NCI-H82 treated with DMSO at 0.1 percent for 48 hours (cell line): ENCODE measurements at regions not wholly inside any gene's neighbourhood (a gene's known extent, or its start where the extent isn't known, plus 50 kb on each side); places are given as distances from the start of the nearest gene placed in this dataset.
"Not testable (repeated sequence)": the region's sequence is repeated elsewhere in the genome, so short reads cannot be mapped to it uniquely, and the experiment has no call there.

ENCODE experiments used
- DNase-seq: peaks from one replicate; lab custom pipeline; 2025; ENCODE audit not compliant: unreplicated experiment; lab: John Stamatoyannopoulos, UW

DNA sequence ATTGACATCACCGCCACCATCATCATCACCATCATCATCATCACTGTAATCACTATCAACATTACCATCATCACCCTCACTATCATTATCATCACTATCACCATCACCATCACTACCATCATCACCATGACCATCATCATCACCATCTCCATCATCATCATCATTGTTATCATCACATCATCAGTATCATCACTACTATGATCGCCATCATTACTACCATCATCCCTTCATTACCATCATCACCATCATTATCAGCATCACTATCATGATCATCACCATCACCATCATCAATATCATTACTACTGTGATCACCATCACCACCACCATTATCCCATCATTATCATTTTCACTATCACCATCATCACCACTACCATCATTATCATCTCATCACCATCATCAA, 368.3 kb downstream of the SEC14L1 start:
- DNase-seq: no peak

DNA sequence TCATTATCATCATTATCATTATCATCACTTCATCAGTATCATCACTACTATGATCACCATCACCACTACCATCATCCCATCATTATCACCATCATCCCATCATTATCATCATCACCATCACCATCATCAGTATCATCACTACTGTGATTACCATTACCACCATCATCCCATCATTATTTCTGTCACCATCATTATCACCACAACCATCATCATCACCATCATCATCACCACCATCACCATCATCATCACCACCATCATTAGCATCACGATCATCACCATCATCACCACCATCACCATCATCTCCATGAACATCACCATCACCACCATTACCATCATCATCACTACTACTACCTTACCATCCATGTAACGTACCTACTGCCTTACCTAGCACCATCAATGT, 368.8 kb downstream of the SEC14L1 start:
- no peak for DNase-seq

GRCh38 chr17:77510133-77510796, 369.5 kb downstream of the SEC14L1 start:
- no peak for DNase-seq

GRCh38 chr17:77511514-77512061, 370.8 kb downstream of the SEC14L1 start:
- no peak for DNase-seq

DNA sequence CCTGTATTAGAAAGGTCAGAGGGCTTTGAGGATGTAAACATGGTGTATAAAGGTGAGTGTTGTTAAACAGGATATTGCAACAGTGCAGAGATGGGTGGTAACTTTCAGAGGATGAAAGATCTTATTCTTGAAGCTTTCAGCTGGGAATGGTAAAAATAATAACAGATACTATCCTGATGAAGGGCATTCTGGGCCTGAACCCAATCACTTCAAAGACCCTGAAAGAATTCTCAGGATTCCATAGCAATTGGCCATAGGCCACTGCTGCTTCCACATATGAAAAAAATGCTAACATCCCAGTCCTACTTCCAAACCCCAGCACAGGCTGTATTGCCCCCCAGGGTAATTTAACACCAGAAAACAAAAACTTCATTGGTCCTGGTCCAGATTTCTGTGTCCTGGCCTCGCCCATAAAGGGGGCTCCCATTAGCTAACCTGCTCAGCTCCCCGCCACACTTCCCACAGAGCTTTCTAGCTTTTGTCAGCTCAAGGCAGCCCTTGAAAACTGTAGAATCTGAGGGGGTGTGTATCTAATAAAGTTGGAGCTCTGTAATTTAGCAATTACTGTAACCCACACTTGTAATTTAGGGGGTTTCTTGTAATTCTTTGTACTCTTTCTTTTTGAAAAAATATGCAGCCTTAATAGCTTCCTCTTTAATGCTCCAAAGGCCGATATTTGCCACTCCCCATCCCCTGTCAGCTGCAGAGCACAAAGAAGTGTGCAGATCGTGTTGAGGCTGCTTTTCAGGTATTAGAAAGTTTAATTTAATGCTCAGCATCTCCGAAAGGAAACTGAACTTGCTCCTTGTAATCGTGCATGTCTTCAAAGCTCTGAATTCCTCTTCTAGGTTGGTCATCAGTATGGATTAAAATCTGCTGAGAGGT, 371.5 kb downstream of the SEC14L1 start:
- DNase-seq: no peak

DNA sequence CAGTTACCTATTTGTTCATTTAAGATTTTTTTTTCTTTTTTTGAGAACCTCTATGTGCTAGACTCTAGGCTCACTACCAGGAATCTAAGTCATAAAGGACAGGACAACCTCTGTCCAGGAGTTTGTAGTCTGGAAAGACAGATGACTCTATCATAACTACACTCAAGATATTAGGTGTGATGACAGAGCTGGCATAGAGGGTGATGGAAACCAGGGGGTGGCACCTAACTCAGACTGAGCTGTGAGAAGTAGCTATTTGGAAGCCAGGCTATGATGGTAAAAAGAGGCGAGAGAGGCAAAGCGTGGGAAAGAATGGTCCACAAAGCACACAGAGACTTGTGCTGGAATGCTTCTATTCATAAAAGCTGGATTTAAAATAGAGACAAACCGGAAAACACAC, 372.3 kb downstream of the SEC14L1 start:
- DNase-seq: no peak

DNA sequence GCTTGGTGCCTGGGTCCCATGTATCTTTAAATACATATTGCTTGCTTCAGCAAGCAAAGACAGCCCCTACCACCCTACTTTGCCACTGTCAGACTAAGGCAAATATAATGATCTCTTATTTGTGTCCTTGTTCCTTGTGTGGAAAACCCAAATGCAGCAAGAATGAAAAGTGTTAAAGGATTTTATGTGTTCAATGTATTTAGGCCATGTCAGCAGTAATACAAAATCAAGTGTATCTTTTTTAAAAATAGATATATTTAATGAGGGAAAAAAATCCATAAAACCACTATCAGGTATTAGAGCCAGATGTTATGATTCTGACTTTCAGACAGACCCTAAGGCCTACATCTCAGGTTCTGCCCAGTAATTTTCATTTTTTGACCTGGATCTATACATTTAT, 374.5 kb downstream of the SEC14L1 start:
- no peak for DNase-seq

DNA sequence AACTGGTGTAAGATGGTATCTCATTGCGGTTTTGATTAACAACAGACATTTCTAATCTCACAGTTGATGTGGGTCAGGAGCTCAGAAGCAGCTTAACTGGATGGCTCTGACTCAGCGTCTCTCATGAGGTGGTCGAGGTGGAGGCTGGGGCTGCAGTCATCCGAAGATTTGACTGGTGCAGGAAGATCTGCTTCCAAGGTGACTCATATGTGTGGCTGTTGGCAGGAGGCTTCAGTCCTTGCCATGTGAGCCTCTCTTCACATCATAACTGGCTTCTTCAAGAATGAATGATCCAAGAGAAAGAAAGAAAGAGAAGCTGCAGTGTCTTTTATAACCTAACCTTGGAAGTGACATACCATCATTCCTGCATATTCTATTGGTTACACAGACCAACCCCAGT, 376.1 kb downstream of the SEC14L1 start:
- no peak for DNase-seq

DNA sequence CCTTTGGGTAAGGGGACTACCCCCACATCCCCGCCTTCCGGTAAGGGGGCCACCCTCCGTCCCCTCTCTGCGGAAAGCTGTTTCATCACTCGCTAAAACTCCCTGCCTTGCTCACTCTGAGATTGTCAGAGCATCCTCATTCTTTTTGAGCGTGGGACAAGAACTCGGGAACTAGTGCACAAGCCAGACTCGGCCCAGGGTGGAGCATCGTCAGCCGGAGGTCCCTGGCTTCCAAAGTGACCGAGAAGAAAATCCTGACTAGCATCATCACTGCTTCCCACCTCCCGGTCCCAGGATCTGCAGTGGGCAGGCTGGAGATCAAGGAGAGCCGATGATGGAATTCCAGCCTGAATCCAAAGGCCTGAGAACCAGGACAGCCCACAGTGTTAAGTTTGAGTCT, 380.3 kb downstream of the SEC14L1 start:
- no peak for DNase-seq

DNA sequence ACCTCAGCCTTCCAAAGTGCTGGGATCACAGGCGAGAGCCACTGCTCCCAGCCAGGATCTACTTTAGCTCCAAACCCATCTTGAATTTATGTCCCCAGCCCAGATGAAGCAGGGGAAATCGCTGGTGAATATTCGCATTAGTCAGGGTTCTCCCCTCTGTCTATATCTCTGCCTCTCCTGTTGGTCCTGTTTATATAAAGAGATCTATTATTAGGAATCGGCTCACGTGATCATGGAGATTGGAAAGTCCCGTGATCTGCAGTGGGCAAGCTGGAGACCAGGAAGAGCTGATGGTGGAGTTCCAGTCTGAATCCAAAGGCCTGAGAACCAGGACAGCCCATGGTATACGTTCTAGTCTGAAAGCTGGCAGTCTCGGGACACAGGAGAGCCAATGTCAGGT, 382.8 kb downstream of the SEC14L1 start:
- no peak for DNase-seq

DNA sequence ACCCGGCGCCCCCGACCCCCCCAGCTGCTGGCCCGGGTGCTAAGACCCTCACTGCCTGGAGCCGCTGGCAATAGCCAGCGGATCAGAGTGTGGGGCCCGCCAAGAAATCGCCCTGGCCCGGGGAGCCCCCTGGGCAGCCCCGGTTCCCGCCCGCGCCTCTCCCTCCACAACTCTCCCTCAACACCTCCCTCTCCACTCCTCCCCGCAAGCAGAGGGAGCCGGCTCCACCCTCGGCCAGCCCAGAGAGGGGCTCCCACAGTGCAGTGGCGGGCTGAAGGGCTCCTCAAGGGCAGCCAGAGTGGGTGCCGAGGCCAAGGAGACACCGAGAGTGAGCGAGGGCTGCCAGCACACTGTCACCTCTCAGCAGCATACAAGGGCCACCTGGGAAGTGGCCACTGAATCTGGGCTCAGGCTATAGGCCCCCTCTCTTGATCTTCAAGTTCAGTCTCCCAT, 385.5 kb downstream of the SEC14L1 start:
- no peak for DNase-seq

GRCh38 chr17:77526728-77527350, 386.1 kb downstream of the SEC14L1 start:
- DNase-seq: peak; percentile 40

DNA sequence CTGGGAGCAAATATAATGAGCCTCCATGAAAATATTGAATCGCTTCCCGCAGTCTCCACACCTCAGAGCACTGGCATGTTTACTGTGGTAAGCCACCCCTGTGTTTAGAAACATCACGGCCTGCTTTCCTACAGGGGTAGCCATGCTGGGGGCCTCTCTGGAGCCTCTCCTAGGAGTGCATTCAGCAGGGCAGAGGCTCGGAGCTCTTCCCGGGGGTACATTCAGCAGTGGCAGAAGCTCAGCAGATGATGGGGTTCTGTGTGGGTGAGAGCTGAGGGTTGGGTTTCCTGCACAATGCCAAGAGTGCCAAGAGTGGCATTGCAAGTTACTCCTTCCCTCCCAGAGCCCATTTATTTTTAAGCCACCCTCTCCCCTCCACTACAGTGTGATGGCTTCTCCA, 386.6 kb downstream of the SEC14L1 start:
- no peak for DNase-seq

DNA sequence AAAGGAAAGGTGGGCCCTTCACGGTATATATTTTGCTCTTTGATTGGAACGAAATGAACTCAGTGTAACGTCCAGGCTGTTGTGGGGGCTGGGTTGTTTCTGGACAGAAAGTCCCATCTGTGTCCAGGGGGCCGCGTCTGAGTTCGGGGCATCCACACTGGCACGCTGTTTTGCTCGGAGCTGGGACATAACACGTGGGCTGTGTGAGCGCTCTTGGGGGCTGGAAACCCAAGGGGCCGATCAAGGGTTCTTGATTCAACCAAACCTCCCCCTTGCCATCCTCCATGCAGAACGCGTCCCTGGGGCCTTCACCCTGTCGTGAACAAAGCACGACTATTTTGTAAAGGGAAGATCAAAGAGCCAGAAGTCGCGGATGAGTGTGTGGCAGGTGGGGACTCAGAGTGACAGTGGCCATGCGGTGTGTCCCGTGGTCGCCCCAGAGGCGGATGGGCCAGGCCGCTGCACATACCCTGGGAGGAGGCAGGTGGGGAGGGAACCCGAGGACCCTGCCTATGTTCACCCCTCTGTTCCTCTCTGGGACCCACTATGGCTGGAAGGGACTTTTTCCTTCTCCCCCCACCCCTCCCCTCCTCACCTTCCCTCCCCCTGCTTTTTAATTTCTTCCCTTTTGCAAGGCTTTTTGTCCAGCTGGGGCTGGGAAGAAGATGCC, 387.2 kb downstream of the SEC14L1 start:
- no peak for DNase-seq

GRCh38 chr17:77528516-77529327, 388.0 kb downstream of the SEC14L1 start:
- peak; percentile 47 for DNase-seq

- DNase-seq: no peak
These were observed 388.5 kb downstream of the SEC14L1 start for GRCh38 chr17:77529328-77529650.

GRCh38 chr17:77530591-77530990, 389.8 kb downstream of the SEC14L1 start:
- no peak for DNase-seq

DNA sequence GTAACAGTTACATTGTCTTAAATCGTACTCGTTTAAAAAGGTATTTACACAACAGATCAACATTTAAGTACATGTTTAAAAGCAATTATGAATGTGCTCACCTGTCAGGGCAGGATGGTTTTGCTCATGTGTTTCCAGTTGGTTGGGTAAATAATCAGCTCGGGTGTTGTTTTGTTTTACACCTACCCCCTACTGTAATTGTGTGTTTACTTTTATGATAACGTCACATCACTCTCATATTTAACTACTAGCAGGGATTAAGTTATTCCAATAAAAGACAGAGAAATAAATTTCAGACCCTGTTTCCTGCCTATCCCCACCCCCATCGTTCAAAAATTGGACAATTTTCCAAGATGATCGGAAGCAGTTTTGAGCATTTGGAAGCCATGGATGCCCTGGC, 390.2 kb downstream of the SEC14L1 start:
- DNase-seq: no peak

GRCh38 chr17:77531641-77532040, 390.9 kb downstream of the SEC14L1 start:
- DNase-seq: no peak

DNA sequence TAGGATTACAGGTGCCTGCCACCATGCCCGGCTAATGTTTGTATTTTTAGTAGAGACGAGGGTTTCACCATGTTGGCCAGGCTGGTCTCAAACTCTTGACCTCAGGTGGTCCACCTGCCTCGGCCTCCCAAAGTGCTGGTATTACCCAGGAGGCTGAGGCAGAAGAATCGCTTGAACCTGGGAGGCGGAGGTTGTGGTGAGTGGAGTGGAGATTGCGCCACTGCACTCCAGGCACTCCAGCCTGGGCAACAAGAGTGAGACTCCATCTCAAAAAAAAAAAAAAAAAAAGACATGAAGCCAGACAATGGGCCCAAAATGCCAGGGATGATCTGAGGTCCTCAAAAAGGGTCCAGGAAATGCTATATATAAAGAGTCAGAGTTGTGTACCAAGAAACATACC, 392.9 kb downstream of the SEC14L1 start:
- not testable (repeated sequence) for DNase-seq
